Heart left ventricle (tissue), 13 donors: ENCODE measurements at regions not wholly inside any gene's neighbourhood (a gene's known extent, or its start where the extent isn't known, plus 50 kb on each side); places are given as distances from the start of the nearest gene placed in this dataset.

Experiments
- POLR2A ChIP-seq, 2 donors: fragments of 450-650 bp; IDR thresholded peaks; one replicate each; pipeline ENCODE4 v1.6.1; 2017; ENCODE audit warnings: antibody characterized with exemption in 2 of 2, mild to moderate bottlenecking in 2 of 2, moderate library complexity in 2 of 2
- TF ChIP-seq, protein P1 (sequence below), 12 donors: fragments of 200-600 bp; sonication (generic) in 4 of 12; IDR thresholded peaks; one replicate each; pipeline versions ENCODE4 v1.5.0 to v1.8.0; 2018 to 2022; ENCODE audit warnings: antibody characterized with exemption in 12 of 12, mild to moderate bottlenecking in 5 of 12
- donor health status: ischemic (EF 13 %, LVEDD 7.1; RV severe dilation, severe dysfunction).
- donor health status: DM: no; HTN: yes; CAD: no.
- donor health status: DM: no; HTN: no; CAD: no.
- donor health status: ischemic (EF 25% LVEDD 6.9; RV normal size, moderate dysfunction).
- donor health status: ischemic (EF 25% LVEDD 5.7; RV mildly dilated, moderate dysfunction).
- donor health status: ischemic (EF 35%, LVEDD 5.7; RV mildly dilated, moderate dysfunction).
- donor health status: nonischemic (EF 11% LVEDD 7.7; RV severe dilation, severe dysfunction).
- donor health status: DM: yes; HTN: yes; CAD: no.
- donor health status: PGD.
- donor health status: ischemic (EF 29% LVEDD 5.4; RV normal size, mild dysfunction).
- donor health status: nonischemic (EF 23%, LVEDD 6.1; RV moderate dilation, normal function).

DNA sequence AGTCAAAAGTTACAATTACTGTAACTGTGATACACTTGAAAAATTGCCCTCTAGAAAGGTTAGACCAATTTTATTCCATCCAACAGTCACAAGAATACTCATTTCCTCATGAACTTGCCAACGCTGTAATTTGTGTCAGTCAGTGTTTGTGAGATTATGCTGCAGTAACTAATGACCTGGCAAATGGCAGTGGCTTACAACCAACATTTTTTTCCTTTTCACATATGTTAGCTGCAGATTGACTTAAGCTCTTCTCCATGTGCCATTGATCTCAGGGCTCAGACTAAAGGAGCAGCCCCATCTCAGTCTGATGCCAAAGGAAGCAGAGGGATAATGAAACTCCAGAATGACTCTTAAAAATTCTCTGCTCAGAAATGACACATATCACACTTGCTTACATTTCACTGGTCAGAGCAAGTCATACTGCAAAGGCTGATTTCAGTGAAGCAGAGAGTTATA lies 92.3 kb upstream of the ELOVL5 start:
- no peak for TF ChIP-seq POLR2A (IDR thresholded peaks at IDR 0.05)
- TF ChIP-seq, protein P1, sequence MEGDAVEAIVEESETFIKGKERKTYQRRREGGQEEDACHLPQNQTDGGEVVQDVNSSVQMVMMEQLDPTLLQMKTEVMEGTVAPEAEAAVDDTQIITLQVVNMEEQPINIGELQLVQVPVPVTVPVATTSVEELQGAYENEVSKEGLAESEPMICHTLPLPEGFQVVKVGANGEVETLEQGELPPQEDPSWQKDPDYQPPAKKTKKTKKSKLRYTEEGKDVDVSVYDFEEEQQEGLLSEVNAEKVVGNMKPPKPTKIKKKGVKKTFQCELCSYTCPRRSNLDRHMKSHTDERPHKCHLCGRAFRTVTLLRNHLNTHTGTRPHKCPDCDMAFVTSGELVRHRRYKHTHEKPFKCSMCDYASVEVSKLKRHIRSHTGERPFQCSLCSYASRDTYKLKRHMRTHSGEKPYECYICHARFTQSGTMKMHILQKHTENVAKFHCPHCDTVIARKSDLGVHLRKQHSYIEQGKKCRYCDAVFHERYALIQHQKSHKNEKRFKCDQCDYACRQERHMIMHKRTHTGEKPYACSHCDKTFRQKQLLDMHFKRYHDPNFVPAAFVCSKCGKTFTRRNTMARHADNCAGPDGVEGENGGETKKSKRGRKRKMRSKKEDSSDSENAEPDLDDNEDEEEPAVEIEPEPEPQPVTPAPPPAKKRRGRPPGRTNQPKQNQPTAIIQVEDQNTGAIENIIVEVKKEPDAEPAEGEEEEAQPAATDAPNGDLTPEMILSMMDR (IDR thresholded peaks at IDR 0.05): no peak
